ENCODE measurements at regions not wholly inside any gene's neighbourhood (a gene's known extent, or its start where the extent isn't known, plus 50 kb on each side); places are given as distances from the start of the nearest gene placed in this dataset.

DNA sequence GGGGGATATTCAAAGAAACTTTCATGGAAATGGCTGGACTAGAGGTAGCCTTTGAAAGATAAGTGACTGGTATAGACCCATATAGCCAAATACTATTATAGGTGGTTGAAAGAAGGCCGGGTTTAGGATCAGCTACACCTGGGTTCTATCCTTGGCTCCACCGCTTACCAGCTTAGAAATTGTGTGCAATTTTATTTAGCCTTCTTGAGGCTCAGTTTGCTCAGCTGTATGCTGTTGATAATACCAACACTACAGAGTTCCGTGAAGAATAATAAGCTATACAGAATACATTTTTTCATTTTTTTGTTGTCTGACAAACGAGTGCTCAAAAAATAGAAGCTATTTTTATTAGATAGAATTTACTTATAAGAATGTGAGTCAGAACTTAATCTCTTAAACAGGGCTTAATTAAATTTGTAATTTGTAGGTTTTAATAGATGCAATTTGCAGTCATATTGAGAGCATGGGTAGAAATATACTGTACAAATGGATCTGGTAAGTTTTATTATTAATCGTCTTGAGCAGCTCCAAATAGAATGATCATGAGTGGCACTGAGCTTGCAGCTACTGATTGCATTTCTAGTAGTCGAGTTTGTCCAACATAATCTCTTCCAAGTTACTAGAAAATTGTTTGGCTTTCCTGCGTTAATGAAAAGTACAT, 164.3 kb upstream of the PHYHIPL start:
- TF ChIP-seq CTCF (IDR thresholded peaks at IDR 0.05), result no peak

DNA sequence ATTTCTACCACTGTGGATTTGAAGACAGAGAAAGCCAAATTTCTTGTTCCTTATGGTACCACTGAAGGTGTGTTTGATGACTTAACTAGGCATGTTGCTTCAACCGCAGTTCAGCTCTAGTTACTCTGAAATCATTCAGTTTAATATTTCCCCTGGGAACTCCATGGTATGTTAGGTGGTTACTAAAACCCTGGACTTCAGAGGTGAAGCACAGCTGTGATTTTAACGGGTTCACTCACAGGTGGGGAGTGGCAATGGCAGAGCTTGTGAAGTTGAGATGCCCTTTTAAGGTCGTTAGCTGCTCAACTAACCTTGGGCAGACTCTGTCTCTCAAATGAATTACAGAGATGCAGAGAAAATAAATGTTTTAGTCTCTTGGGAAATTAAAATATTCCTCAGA, 163.6 kb upstream of the PHYHIPL start:
- no peak for TF ChIP-seq CTCF (IDR thresholded peaks at IDR 0.05)

- no peak for TF ChIP-seq CTCF (IDR thresholded peaks at IDR 0.05)
Measured at GRCh38 chr10:59016043-59016442, 160.4 kb upstream of the PHYHIPL start.

DNA sequence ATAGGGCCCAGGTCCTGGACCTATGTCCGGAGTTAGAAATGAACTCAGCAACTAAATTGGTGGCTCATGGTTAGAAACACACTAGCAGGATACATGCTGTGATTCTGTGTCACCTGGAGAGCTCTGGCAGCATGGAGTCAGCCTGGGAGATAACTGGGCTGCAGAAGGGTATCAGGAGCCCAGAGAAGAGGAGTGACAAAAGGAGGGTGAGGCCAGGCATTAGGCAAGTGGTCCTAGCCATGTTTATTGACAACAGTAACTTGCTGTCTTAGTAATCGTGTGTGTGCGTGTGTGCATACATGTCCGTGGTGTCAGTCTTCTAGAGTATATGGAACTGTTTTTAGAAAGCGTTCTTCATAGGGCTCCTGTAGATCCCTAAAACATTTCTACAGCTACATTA, 157.5 kb upstream of the PHYHIPL start:
- TF ChIP-seq CTCF (IDR thresholded peaks at IDR 0.05), result no peak

GRCh38 chr10:59019603-59020002, 156.8 kb upstream of the PHYHIPL start:
- no peak for TF ChIP-seq CTCF (IDR thresholded peaks at IDR 0.05)

DNA sequence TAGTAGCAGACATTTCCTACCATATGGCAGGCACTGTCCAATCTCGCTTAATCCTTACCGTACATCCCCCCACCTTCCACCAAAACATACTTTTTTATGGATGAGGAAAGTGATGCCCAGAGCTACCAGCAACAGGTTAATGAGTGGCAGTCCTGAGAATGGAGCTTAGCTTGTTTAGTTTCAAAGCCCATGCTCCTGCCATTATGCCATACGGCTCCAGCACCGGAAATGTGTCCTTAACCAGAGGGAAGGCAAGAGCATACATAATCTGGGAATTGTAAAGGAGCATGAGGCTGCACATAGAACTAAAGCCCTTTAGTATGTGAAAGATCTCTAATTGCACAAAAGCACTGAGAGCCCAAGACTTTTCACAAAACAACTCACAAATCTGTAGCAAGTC, 155.9 kb upstream of the PHYHIPL start:
- no peak for TF ChIP-seq CTCF (IDR thresholded peaks at IDR 0.05)

- no peak for TF ChIP-seq CTCF (IDR thresholded peaks at IDR 0.05)
Measured at GRCh38 chr10:59025981-59026765, 150.3 kb upstream of the PHYHIPL start.
